HG03095 (cell line): ENCODE measurements at regions not wholly inside any gene's neighbourhood (a gene's known extent, or its start where the extent isn't known, plus 50 kb on each side); places are given as distances from the start of the nearest gene placed in this dataset.
"Not testable (repeated sequence)": the region's sequence is repeated elsewhere in the genome, so short reads cannot be mapped to it uniquely, and the experiment has no call there.

Source experiments
- ATAC-seq: cut with Tn5 transposase; IDR thresholded peaks from one replicate; pipeline ENCODE4 v1.9.1; 2021; ENCODE audit warnings: moderate library complexity; ENCODE audit not compliant: unreplicated experiment

- no peak for ATAC-seq
Measured at GRCh38 chr18:39191058-39191457, 1625.5 kb upstream of the CELF4 start.

- ATAC-seq = no peak
Measured at GRCh38 chr18:39190508-39190907, 1624.9 kb upstream of the CELF4 start.

- ATAC-seq = no peak
Measured at GRCh38 chr18:39188278-39188677, 1622.7 kb upstream of the CELF4 start.

GRCh38 chr18:39186008-39186407 lies 1620.4 kb upstream of the CELF4 start:
- ATAC-seq = no peak

GRCh38 chr18:39184176-39184575 lies 1618.6 kb upstream of the CELF4 start:
- ATAC-seq = no peak

GRCh38 chr18:39178166-39178565 lies 1612.6 kb upstream of the CELF4 start:
- ATAC-seq = no peak

- ATAC-seq = no peak
Measured at GRCh38 chr18:39172695-39173421, 1607.3 kb upstream of the CELF4 start.

- no peak for ATAC-seq
Measured at GRCh38 chr18:39168723-39169122, 1603.1 kb upstream of the CELF4 start.

- no peak for ATAC-seq
Measured at GRCh38 chr18:39167990-39168389, 1602.4 kb upstream of the CELF4 start.

- ATAC-seq = no peak
Measured at GRCh38 chr18:39166776-39167175, 1601.2 kb upstream of the CELF4 start.

- ATAC-seq = no peak
Measured at GRCh38 chr18:39162013-39162827, 1596.6 kb upstream of the CELF4 start.

GRCh38 chr18:39149211-39149806 lies 1583.7 kb upstream of the CELF4 start:
- ATAC-seq = no peak

GRCh38 chr18:39134255-39134654 lies 1568.7 kb upstream of the CELF4 start:
- ATAC-seq = no peak

GRCh38 chr18:39127538-39127937 lies 1561.9 kb upstream of the CELF4 start:
- ATAC-seq = not testable (repeated sequence)

- ATAC-seq = no peak
Measured at GRCh38 chr18:39113790-39114189, 1548.2 kb upstream of the CELF4 start.

GRCh38 chr18:39105104-39105503 lies 1539.5 kb upstream of the CELF4 start:
- no peak for ATAC-seq

GRCh38 chr18:39072970-39073369 lies 1507.4 kb upstream of the CELF4 start:
- ATAC-seq = no peak

- no peak for ATAC-seq
Measured at GRCh38 chr18:39062426-39062825, 1496.8 kb upstream of the CELF4 start.

GRCh38 chr18:39058386-39059000 lies 1492.9 kb upstream of the CELF4 start:
- no peak for ATAC-seq

GRCh38 chr18:39057423-39058064 lies 1491.9 kb upstream of the CELF4 start:
- ATAC-seq = no peak

GRCh38 chr18:39053571-39053970 lies 1488.0 kb upstream of the CELF4 start:
- no peak for ATAC-seq
